Sigmoid colon (tissue), 6 donors: ENCODE measurements at regions not wholly inside any gene's neighbourhood (a gene's known extent, or its start where the extent isn't known, plus 50 kb on each side); places are given as distances from the start of the nearest gene placed in this dataset.

Experiments used
- DNase-seq: peaks from one replicate; pipeline ENCODE4 v3.0.0-alpha.2; 2019
- H3K27ac ChIP-seq, 4 donors: fragments of 200-600 bp; sonication (generic); one replicate each; pipeline ENCODE4 v1.5.1; 2016 to 2019; ENCODE audit warnings: mild to moderate bottlenecking in 1 of 4
- H3K27me3 ChIP-seq, 3 donors: fragments of 200-600 bp; sonication (generic); one replicate each; pipeline ENCODE4 v1.5.1; 2019; ENCODE audit warnings: mild to moderate bottlenecking in 1 of 3
- H3K36me3 ChIP-seq, 4 donors: fragments of 200-600 bp; sonication (generic); one replicate each; pipeline ENCODE4 v1.5.1; 2016 to 2019
- H3K4me1 ChIP-seq, 4 donors: fragments of 200-600 bp; sonication (generic); one replicate each; pipeline ENCODE4 v1.5.1; 2017 to 2019
- H3K4me3 ChIP-seq, 4 donors: fragments of 200-600 bp; sonication (generic); one replicate each; pipeline ENCODE4 v1.5.1; 2017 to 2019; ENCODE audit warnings: mild to moderate bottlenecking in 2 of 4, moderate library complexity in 1 of 4
- H3K9me3 ChIP-seq, 4 donors: fragments of 200-600 bp in 3 of 4; sonication (generic) in 3 of 4; one replicate each; pipeline versions ENCODE4 v1.5.1 to v1.6.1; 2013 to 2019
- CTCF ChIP-seq, 4 experiments: fragments of 450-650 bp in 3 of 4; fragments of 200-600 bp in 1 of 4; IDR thresholded peaks; one replicate each; pipeline ENCODE4 v1.5.1; 2016 to 2019; ENCODE audit warnings: antibody characterized with exemption in 4 of 4, mild to moderate bottlenecking in 3 of 4, moderate library complexity in 2 of 4
- EP300 ChIP-seq, 4 donors: sonication (generic); formaldehyde crosslinking; IDR thresholded peaks; one replicate each; pipeline ENCODE4 v1.6.1; 2017; ENCODE audit warnings: antibody characterized with exemption in 4 of 4
- POLR2A ChIP-seq, 2 donors: fragments of 450-650 bp; IDR thresholded peaks; one replicate each; pipeline ENCODE4 v1.6.1; 2016; ENCODE audit warnings: antibody characterized with exemption in 2 of 2, mild to moderate bottlenecking in 2 of 2, moderate library complexity in 2 of 2
- POLR2AphosphoS5 ChIP-seq, 4 donors: sonication (generic); formaldehyde crosslinking; IDR thresholded peaks; one replicate each; pipeline ENCODE4 v1.6.1; 2017; ENCODE audit warnings: antibody characterized with exemption in 4 of 4
- WGBS, 2 donors: extraction: QIAGEN DNeasy Blood & Tissue Kit; methylation state at CpG; one replicate each; pipeline ENCODE4 v1.1.7; 2013; 5-methylcytosine and 5-hydroxymethylcytosine counted together
- intact Hi-C: fragments of 100-400 bp; cut with DNase I; formaldehyde crosslinking; loops from one replicate; pipeline ENCODE4 v1.15.1; 2023
- donor health status: healthy with polysubstance abuse.
- donor health status: healthy.

- Histone ChIP-seq H3K4me3 (no peak overlapping the region), H3K27me3 (peaks cover 4 to 26% (median 7%) of the 10 kb centered on the region in 3 donors), H3K36me3 (no peaks in the 10 kb centered on the region), H3K9me3 (no peaks in the 10 kb centered on the region), H3K27ac (no peak overlapping the region), H3K4me1 (no peaks in the 10 kb centered on the region)
- WGBS, 2 donors = 81 to 86% methylated on average over 13 of the region's 13 CpGs
- no peak for DNase-seq
- no peak for TF ChIP-seq CTCF (IDR thresholded peaks at IDR 0.05)
- TF ChIP-seq POLR2AphosphoS5 (IDR thresholded peaks at IDR 0.05) = no peak
- no peak for TF ChIP-seq POLR2A (IDR thresholded peaks at IDR 0.05)
- TF ChIP-seq EP300 (IDR thresholded peaks at IDR 0.05) = no peak
- intact Hi-C loops = no loop called here
Observed at GRCh38 chrX:968148-968965, 244.1 kb downstream of the CRLF2 start.

GRCh38 chrX:966396-967070, 245.9 kb downstream of the CRLF2 start:
- Histone ChIP-seq H3K4me3 (no peak overlapping the region), H3K36me3 (no peaks in the 10 kb centered on the region), H3K27ac (no peak overlapping the region), H3K4me1 (no peaks in the 10 kb centered on the region), H3K9me3 (no peaks in the 10 kb centered on the region), H3K27me3 (peaks cover 4 to 28% (median 13%) of the 10 kb centered on the region in 3 donors)
- TF ChIP-seq EP300 (IDR thresholded peaks at IDR 0.05) (no peak), CTCF (IDR thresholded peaks at IDR 0.05) (no peak), POLR2A (IDR thresholded peaks at IDR 0.05) (no peak), POLR2AphosphoS5 (IDR thresholded peaks at IDR 0.05) (no peak)
- WGBS, 2 donors = 55 to 63% methylated on average over 19 of the region's 19 CpGs
- intact Hi-C loops = no loop called here
- no peak for DNase-seq

GRCh38 chrX:964831-965416, 247.5 kb downstream of the CRLF2 start:
- 40 to 49% methylated on average over 10 of the region's 10 CpGs for WGBS, 2 donors
- no peaks in the 10 kb centered on the region for H3K36me3 ChIP-seq
- intact Hi-C loops = no loop called here
- no peak overlapping the region for H3K27ac ChIP-seq
- peaks cover 4 to 40% (median 16%) of the 10 kb centered on the region in 3 donors for H3K27me3 ChIP-seq
- no peak for TF ChIP-seq POLR2A (IDR thresholded peaks at IDR 0.05)
- no peak for TF ChIP-seq EP300 (IDR thresholded peaks at IDR 0.05)
- no peak for TF ChIP-seq CTCF (IDR thresholded peaks at IDR 0.05)
- TF ChIP-seq POLR2AphosphoS5 (IDR thresholded peaks at IDR 0.05) = no peak
- H3K9me3 ChIP-seq = no peaks in the 10 kb centered on the region
- no peaks in the 10 kb centered on the region for H3K4me1 ChIP-seq
- no peak for DNase-seq
- no peak overlapping the region for H3K4me3 ChIP-seq

GRCh38 chrX:960821-961220, 251.6 kb downstream of the CRLF2 start:
- H3K27ac ChIP-seq = no peak overlapping the region
- no peaks in the 10 kb centered on the region for H3K9me3 ChIP-seq
- no peak for DNase-seq
- H3K4me1 ChIP-seq = no peaks in the 10 kb centered on the region
- no peaks in the 10 kb centered on the region for H3K36me3 ChIP-seq
- 57 to 65% methylated on average over 8 of the region's 8 CpGs for WGBS, 2 donors
- intact Hi-C loops = no loop called here
- H3K4me3 ChIP-seq = no peak overlapping the region
- peaks cover 0 to 30% (median 9%) of the 10 kb centered on the region in 3 donors for H3K27me3 ChIP-seq
- TF ChIP-seq CTCF (IDR thresholded peaks at IDR 0.05) (no peak), EP300 (IDR thresholded peaks at IDR 0.05) (no peak), POLR2AphosphoS5 (IDR thresholded peaks at IDR 0.05) (no peak), POLR2A (IDR thresholded peaks at IDR 0.05) (no peak)
